HG03280 (cell line): ENCODE measurements at regions not wholly inside any gene's neighbourhood (a gene's known extent, or its start where the extent isn't known, plus 50 kb on each side); places are given as distances from the start of the nearest gene placed in this dataset.
A peak's percentile ranks its signal among the peaks of the same experiment; 100 is the strongest.
"Not testable (repeated sequence)": the region's sequence is repeated elsewhere in the genome, so short reads cannot be mapped to it uniquely, and the experiment has no call there.

Source experiments
- ATAC-seq: cut with Tn5 transposase; IDR thresholded peaks from one replicate; pipeline ENCODE4 v1.9.1; 2021; ENCODE audit warnings: mild to moderate bottlenecking, moderate library complexity; ENCODE audit not compliant: unreplicated experiment

GRCh38 chr7:47191316-47191715 lies 390.6 kb downstream of the TNS3 start:
- ATAC-seq = no peak

- ATAC-seq = no peak
These were observed 391.4 kb downstream of the TNS3 start for GRCh38 chr7:47190462-47190861.

- no peak for ATAC-seq
These were observed 393.1 kb downstream of the TNS3 start for GRCh38 chr7:47188653-47189315.

- ATAC-seq = no peak
These were observed 393.8 kb downstream of the TNS3 start for GRCh38 chr7:47188136-47188535.

GRCh38 chr7:47186316-47186715 lies 395.6 kb downstream of the TNS3 start:
- ATAC-seq = peak; percentile 66

- no peak for ATAC-seq
These were observed 396.1 kb downstream of the TNS3 start for GRCh38 chr7:47185839-47186238.

GRCh38 chr7:47185170-47185569 lies 396.7 kb downstream of the TNS3 start:
- ATAC-seq = no peak

GRCh38 chr7:47183862-47184590 lies 397.9 kb downstream of the TNS3 start:
- no peak for ATAC-seq

GRCh38 chr7:47181746-47182361 lies 400.1 kb downstream of the TNS3 start:
- no peak for ATAC-seq

- no peak for ATAC-seq
These were observed 401.4 kb downstream of the TNS3 start for GRCh38 chr7:47180516-47180826.

GRCh38 chr7:47179812-47180515 lies 401.9 kb downstream of the TNS3 start:
- no peak for ATAC-seq

GRCh38 chr7:47172602-47173539 lies 409.0 kb downstream of the TNS3 start:
- not testable (repeated sequence) for ATAC-seq

- ATAC-seq = no peak
These were observed 411.4 kb downstream of the TNS3 start for GRCh38 chr7:47170516-47170915.

GRCh38 chr7:47154791-47155190 lies 427.1 kb downstream of the TNS3 start:
- no peak for ATAC-seq

- no peak for ATAC-seq
These were observed 428.3 kb downstream of the TNS3 start for GRCh38 chr7:47153576-47153975.

- ATAC-seq = no peak
These were observed 428.9 kb downstream of the TNS3 start for GRCh38 chr7:47153058-47153457.

- ATAC-seq = no peak
These were observed 429.6 kb downstream of the TNS3 start for GRCh38 chr7:47152307-47152706.

GRCh38 chr7:47150497-47151260 lies 431.2 kb downstream of the TNS3 start:
- ATAC-seq = no peak

GRCh38 chr7:47149971-47150370 lies 431.9 kb downstream of the TNS3 start:
- no peak for ATAC-seq
